Stomach (tissue), 4 donors: ENCODE measurements at regions not wholly inside any gene's neighbourhood (a gene's known extent, or its start where the extent isn't known, plus 50 kb on each side); places are given as distances from the start of the nearest gene placed in this dataset.

Source experiments
- CTCF ChIP-seq, 7 experiments: fragments of 450-650 bp in 4 of 7; fragments of 200-600 bp in 3 of 7; sonication (generic) in 3 of 7; IDR thresholded peaks; one replicate each; pipeline ENCODE4 v1.5.1; 2016 to 2019; ENCODE audit warnings: antibody characterized with exemption in 7 of 7, control low read depth in 2 of 7, mild to moderate bottlenecking in 1 of 7
- EP300 ChIP-seq: sonication (generic); formaldehyde crosslinking; IDR thresholded peaks from one replicate; pipeline ENCODE4 v1.6.1; 2017; ENCODE audit warnings: antibody characterized with exemption
- POLR2A ChIP-seq, 4 donors: fragments of 450-650 bp; IDR thresholded peaks; one replicate each; pipeline ENCODE4 v1.6.1; 2016; ENCODE audit warnings: antibody characterized with exemption in 4 of 4, control low read depth in 2 of 4, mild to moderate bottlenecking in 1 of 4, moderate library complexity in 1 of 4
- POLR2AphosphoS5 ChIP-seq, 3 donors: sonication (generic); formaldehyde crosslinking; IDR thresholded peaks; one replicate each; pipeline ENCODE4 v1.6.1; 2016; ENCODE audit warnings: antibody characterized with exemption in 3 of 3

- TF ChIP-seq CTCF (IDR thresholded peaks at IDR 0.05) (no peak), POLR2AphosphoS5 (IDR thresholded peaks at IDR 0.05) (no peak), EP300 (no peak), POLR2A (IDR thresholded peaks at IDR 0.05) (no peak)
These were observed 802.1 kb upstream of the FAM98A start for GRCh38 chr2:34401186-34401585.
